GM12874 (cell line): ENCODE measurements at regions not wholly inside any gene's neighbourhood (a gene's known extent, or its start where the extent isn't known, plus 50 kb on each side); places are given as distances from the start of the nearest gene placed in this dataset.

Experiments
- CTCF ChIP-seq: IDR thresholded peaks from 2 replicates; pipeline ENCODE4 v1.5.1; 2011; ENCODE audit warnings: low read depth, mild to moderate bottlenecking, control low read depth, low read length, moderate library complexity; ENCODE audit not compliant: insufficient read depth

GRCh38 chr3:180531303-180532278, 70.4 kb upstream of the TTC14 start:
- no peak for TF ChIP-seq CTCF

- no peak for TF ChIP-seq CTCF
Observed at GRCh38 chr3:180534828-180535227, 67.1 kb upstream of the TTC14 start.

- no peak for TF ChIP-seq CTCF
Observed at GRCh38 chr3:180538493-180538892, 63.5 kb upstream of the TTC14 start.

GRCh38 chr3:180543877-180544276, 58.1 kb upstream of the TTC14 start:
- no peak for TF ChIP-seq CTCF

GRCh38 chr3:180546863-180547262, 55.1 kb upstream of the TTC14 start:
- no peak for TF ChIP-seq CTCF

- no peak for TF ChIP-seq CTCF
Observed at GRCh38 chr3:180548050-180548449, 53.9 kb upstream of the TTC14 start.
